ENCODE measurements at regions not wholly inside any gene's neighbourhood (a gene's known extent, or its start where the extent isn't known, plus 50 kb on each side); places are given as distances from the start of the nearest gene placed in this dataset.

- TF ChIP-seq CSDC2 (CRISPR knock-in tag; IDR thresholded peaks at IDR 0.05): no peak
- TF ChIP-seq CREB5 (CRISPR knock-in tag; IDR thresholded peaks at IDR 0.05; ENCODE audit: low read depth): no peak
- TF ChIP-seq BACH2 (CRISPR knock-in tag; IDR thresholded peaks at IDR 0.05; ENCODE audit: borderline replicate concordance): no peak
- TF ChIP-seq ISL1 (CRISPR knock-in tag; IDR thresholded peaks at IDR 0.05): no peak
- no peak for TF ChIP-seq ZFP3 (CRISPR knock-in tag; IDR thresholded peaks at IDR 0.05)
- no peak for TF ChIP-seq ZNF565 (CRISPR knock-in tag; conservative IDR thresholded peaks at IDR 0.05; ENCODE audit: low read depth)
- no peak for TF ChIP-seq ZNF70 (CRISPR knock-in tag; IDR thresholded peaks at IDR 0.05)
- no peak for TF ChIP-seq RARB (CRISPR knock-in tag; IDR thresholded peaks at IDR 0.05)
- no peak for TF ChIP-seq PPARA (CRISPR knock-in tag; IDR thresholded peaks at IDR 0.05; ENCODE audit: borderline replicate concordance)
- TF ChIP-seq ARNTL (CRISPR knock-in tag; IDR thresholded peaks at IDR 0.05; ENCODE audit: borderline replicate concordance, low read depth): no peak
- TF ChIP-seq CSRNP3 (CRISPR knock-in tag; IDR thresholded peaks at IDR 0.05): no peak
- TF ChIP-seq OSR1 (CRISPR knock-in tag; IDR thresholded peaks at IDR 0.05): no peak
- no peak for TF ChIP-seq ESRRG (CRISPR knock-in tag; IDR thresholded peaks at IDR 0.05)
- ATAC-seq: no peak
Measured at GRCh38 chr20:50249447-50250388, 59.1 kb downstream of the CEBPB start.

GRCh38 chr20:50250679-50251382, 60.2 kb downstream of the CEBPB start:
- TF ChIP-seq CSRNP3 (CRISPR knock-in tag; IDR thresholded peaks at IDR 0.05): no peak
- TF ChIP-seq ISL1 (CRISPR knock-in tag; IDR thresholded peaks at IDR 0.05): no peak
- no peak for ATAC-seq

DNA sequence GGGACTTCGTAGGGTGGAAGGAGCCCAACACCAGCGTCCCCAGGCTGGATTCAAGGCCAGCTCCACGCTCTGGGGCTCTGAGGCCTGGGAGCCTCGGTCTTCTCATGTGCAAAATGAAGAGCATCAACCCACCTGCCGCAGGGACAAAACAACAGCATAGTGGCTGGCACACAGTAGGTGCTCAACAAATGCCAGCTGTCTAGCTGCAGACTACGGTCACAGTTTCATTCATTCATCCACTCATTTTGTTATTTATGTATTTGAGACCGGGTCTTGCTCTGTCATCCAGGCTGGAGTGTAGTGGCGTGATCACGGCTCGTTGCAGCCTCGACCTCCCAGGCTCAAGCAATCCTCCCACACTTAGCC, 60.7 kb downstream of the CEBPB start:
- ATAC-seq: no peak

GRCh38 chr20:50251992-50252511, 61.4 kb downstream of the CEBPB start:
- no peak for TF ChIP-seq ZFP3 (CRISPR knock-in tag; IDR thresholded peaks at IDR 0.05)
- no peak for TF ChIP-seq PATZ1 (CRISPR knock-in tag; IDR thresholded peaks at IDR 0.05; ENCODE audit: borderline replicate concordance)
- no peak for TF ChIP-seq ZFP30 (CRISPR knock-in tag; IDR thresholded peaks at IDR 0.05)
- no peak for TF ChIP-seq ZNF565 (CRISPR knock-in tag; conservative IDR thresholded peaks at IDR 0.05; ENCODE audit: low read depth)
- no peak for TF ChIP-seq ZC3H10 (CRISPR knock-in tag; IDR thresholded peaks at IDR 0.05)
- no peak for TF ChIP-seq ZNF8 (CRISPR knock-in tag; IDR thresholded peaks at IDR 0.05)
- ATAC-seq: peak; percentile 48

More for the DNA sequence above, 60.7 kb downstream of the CEBPB start:
- TF ChIP-seq ARNTL (CRISPR knock-in tag; IDR thresholded peaks at IDR 0.05; ENCODE audit: borderline replicate concordance, low read depth) (no peak), PPARA (CRISPR knock-in tag; IDR thresholded peaks at IDR 0.05; ENCODE audit: borderline replicate concordance) (no peak), BACH2 (CRISPR knock-in tag; IDR thresholded peaks at IDR 0.05; ENCODE audit: borderline replicate concordance) (no peak), SNAI2 (CRISPR knock-in tag; IDR thresholded peaks at IDR 0.05) (no peak), TCF4 (CRISPR knock-in tag; IDR thresholded peaks at IDR 0.05; ENCODE audit: borderline replicate concordance) (no peak)

All from SK-N-SH treated with all-trans-retinoic acid at 6 μM for 48 hours (cell line).